ENCODE measurements at regions not wholly inside any gene's neighbourhood (a gene's known extent, or its start where the extent isn't known, plus 50 kb on each side); places are given as distances from the start of the nearest gene placed in this dataset.
"Not testable (repeated sequence)": the region's sequence is repeated elsewhere in the genome, so short reads cannot be mapped to it uniquely, and the experiment has no call there.

DNA sequence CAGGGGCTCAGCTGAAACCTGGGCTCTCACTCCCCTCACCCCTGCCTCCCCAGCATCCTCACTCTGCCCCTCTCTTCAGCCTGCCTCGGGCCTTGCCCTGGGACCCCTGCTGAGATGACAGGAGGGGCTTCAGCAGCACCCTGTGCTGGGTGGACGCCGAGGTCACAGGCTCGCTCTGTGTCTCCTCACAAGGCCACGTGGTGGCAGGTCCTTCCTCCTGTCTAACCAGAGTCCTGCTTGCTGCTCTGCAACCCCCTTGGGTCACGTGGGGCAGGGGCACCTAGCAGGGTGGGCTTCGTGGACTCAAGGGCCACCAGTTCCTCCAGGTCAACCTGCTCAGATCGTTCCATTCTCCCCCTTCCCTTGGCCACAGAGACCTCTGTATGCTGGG is 90.4 kb downstream of the TMEM121 start:
- no peaks in the 10 kb centered on the region for H3K79me2 ChIP-seq (ENCODE audit: control insufficient read depth, low read length)
- TF ChIP-seq EZH2phosphoT487 (IDR thresholded peaks at IDR 0.05; ENCODE audit: borderline replicate concordance, low read length) = no peak
- TF ChIP-seq, protein P1, sequence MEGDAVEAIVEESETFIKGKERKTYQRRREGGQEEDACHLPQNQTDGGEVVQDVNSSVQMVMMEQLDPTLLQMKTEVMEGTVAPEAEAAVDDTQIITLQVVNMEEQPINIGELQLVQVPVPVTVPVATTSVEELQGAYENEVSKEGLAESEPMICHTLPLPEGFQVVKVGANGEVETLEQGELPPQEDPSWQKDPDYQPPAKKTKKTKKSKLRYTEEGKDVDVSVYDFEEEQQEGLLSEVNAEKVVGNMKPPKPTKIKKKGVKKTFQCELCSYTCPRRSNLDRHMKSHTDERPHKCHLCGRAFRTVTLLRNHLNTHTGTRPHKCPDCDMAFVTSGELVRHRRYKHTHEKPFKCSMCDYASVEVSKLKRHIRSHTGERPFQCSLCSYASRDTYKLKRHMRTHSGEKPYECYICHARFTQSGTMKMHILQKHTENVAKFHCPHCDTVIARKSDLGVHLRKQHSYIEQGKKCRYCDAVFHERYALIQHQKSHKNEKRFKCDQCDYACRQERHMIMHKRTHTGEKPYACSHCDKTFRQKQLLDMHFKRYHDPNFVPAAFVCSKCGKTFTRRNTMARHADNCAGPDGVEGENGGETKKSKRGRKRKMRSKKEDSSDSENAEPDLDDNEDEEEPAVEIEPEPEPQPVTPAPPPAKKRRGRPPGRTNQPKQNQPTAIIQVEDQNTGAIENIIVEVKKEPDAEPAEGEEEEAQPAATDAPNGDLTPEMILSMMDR (IDR thresholded peaks at IDR 0.05; ENCODE audit: low read depth, low read length, poor library complexity, severe bottlenecking) = no peak
- H3K27me3 ChIP-seq (ENCODE audit: control insufficient read depth, low read length) = 0 out of 2 replicates have a peak, but pooled peaks cover 2% of the 10 kb centered on the region
- peaks cover 21% of the 10 kb centered on the region; the same call in 1 of the 2 replicates for H3K4me1 ChIP-seq (ENCODE audit: control insufficient read depth, low read length)
- no peak overlapping the region for H3K27ac ChIP-seq (ENCODE audit: low read depth, low read length)
- no peaks in the 10 kb centered on the region for H3K9me2 ChIP-seq (replicated peaks; ENCODE audit: control insufficient read depth, low read length)
- H3F3A ChIP-seq (ENCODE audit: control insufficient read depth, insufficient read depth) = peaks cover 2% of the 10 kb centered on the region; the same call in 1 of the 2 replicates
- no peaks in the 10 kb centered on the region for H3K9me3 ChIP-seq (ENCODE audit: control insufficient read depth, insufficient read depth, low read length)
- H3K4me2 ChIP-seq (ENCODE audit: low read length) = no peak overlapping the region
- peaks cover 3% of the 10 kb centered on the region; the same call in 1 of the 2 replicates for H3K36me3 ChIP-seq (ENCODE audit: control insufficient read depth, low read length)
- H3K4me3 ChIP-seq (ENCODE audit: low read length) = no peak overlapping the region
- no peaks in the 10 kb centered on the region for H4K20me1 ChIP-seq (ENCODE audit: control insufficient read depth, insufficient read depth, low read depth, low read length)

DNA sequence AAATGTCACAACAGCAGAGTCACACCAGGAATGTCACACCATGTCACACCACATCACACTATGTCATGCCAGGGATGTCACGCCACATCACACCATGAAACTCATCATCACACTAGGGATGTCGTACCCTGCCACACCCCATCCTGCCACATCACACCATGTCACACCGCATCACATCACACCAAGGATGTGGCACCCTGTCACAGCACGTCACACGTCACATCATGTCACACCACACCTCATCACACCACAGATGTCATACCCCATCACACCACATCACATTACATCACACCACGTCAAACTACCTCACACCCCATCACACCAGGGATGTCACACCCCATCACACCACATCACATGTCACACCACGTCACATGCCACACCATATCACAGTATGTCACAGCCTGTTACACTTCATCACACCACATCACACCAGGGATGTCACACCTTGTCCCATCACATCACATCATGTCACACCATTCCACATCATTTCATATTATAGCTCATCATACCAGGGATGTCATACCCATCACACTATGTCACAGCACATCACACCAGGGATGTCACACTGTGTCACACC is 90.9 kb downstream of the TMEM121 start:
- Histone ChIP-seq H3K36me3 (ENCODE audit: control insufficient read depth, low read length) (peaks cover 8% of the 10 kb centered on the region), H3K4me2 (ENCODE audit: low read length) (no peak overlapping the region), H3K27ac (ENCODE audit: low read depth, low read length) (no peak overlapping the region; the same call in 1 of the 2 replicates), H3K9me2 (replicated peaks; ENCODE audit: control insufficient read depth, low read length) (no peaks in the 10 kb centered on the region), H3K4me1 (ENCODE audit: control insufficient read depth, low read length) (peaks cover 21% of the 10 kb centered on the region; the same call in 1 of the 2 replicates), H3F3A (ENCODE audit: control insufficient read depth, insufficient read depth) (peaks cover 2% of the 10 kb centered on the region; the same call in 1 of the 2 replicates), H3K9me3 (ENCODE audit: control insufficient read depth, insufficient read depth, low read length) (no peaks in the 10 kb centered on the region), H3K79me2 (ENCODE audit: control insufficient read depth, low read length) (no peaks in the 10 kb centered on the region), H3K4me3 (ENCODE audit: low read length) (no peak overlapping the region), H4K20me1 (ENCODE audit: control insufficient read depth, insufficient read depth, low read depth, low read length) (no peaks in the 10 kb centered on the region), H3K27me3 (ENCODE audit: control insufficient read depth, low read length) (0 out of 2 replicates have a peak, but pooled peaks cover 2% of the 10 kb centered on the region)
- TF ChIP-seq, protein P1 (IDR thresholded peaks at IDR 0.05; ENCODE audit: low read depth, low read length, poor library complexity, severe bottlenecking) = no peak
- TF ChIP-seq EZH2phosphoT487 (IDR thresholded peaks at IDR 0.05; ENCODE audit: borderline replicate concordance, low read length) = no peak

DNA sequence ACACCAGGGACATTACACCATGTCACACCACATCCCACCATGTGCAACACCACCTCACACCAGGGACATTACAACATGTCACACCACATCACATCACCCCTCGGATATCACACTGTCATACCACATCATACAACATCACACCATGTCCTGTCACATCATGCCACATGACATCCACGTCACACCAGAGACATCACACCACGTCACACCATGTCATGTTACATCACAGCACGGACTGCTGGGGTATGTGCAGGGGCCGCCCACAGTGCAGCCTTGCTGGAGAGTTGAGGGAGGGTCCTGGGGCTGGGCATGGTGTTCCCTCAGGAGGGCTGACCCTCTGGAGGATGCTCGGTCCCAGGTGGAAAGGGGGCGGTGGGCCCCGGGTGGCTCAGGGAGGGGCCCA is 91.4 kb downstream of the TMEM121 start:
- H4K20me1 ChIP-seq (ENCODE audit: control insufficient read depth, insufficient read depth, low read depth, low read length); H3K4me3 ChIP-seq (ENCODE audit: low read length); H3F3A ChIP-seq (ENCODE audit: control insufficient read depth, insufficient read depth); H3K9me2 ChIP-seq (replicated peaks; ENCODE audit: control insufficient read depth, low read length); H3K9me3 ChIP-seq (ENCODE audit: control insufficient read depth, insufficient read depth, low read length); H3K4me2 ChIP-seq (ENCODE audit: low read length); H3K27ac ChIP-seq (ENCODE audit: low read depth, low read length); H3K79me2 ChIP-seq (ENCODE audit: control insufficient read depth, low read length); H3K27me3 ChIP-seq (ENCODE audit: control insufficient read depth, low read length): not testable (repeated sequence)
- H3K4me1 ChIP-seq (ENCODE audit: control insufficient read depth, low read length) = peaks cover 21% of the 10 kb centered on the region; the same call in 1 of the 2 replicates
- peaks cover 13% of the 10 kb centered on the region for H3K36me3 ChIP-seq (ENCODE audit: control insufficient read depth, low read length)

DNA sequence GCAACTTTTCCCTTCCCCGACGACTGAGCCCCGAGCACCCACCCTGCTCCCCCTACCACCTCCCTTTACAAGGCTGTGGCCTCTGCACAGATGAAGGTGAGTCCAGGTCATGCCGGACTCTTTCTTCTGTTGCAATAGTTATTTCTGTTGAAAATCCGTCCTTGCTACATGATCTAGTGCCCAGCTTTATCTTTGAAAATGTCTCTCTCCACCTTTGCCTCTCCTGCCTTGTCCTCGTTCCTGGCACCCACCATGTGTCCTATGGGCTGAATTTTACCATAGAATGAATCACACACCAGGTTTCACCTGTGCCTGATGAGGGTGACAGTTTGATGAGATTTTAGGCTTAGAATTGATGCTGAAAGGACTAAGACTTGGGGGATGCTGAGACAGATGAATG is 92.9 kb downstream of the TMEM121 start:
- peaks cover 12% of the 10 kb centered on the region; the same call in 1 of the 2 replicates for H3K4me1 ChIP-seq (ENCODE audit: control insufficient read depth, low read length)
- H3K9me3 ChIP-seq (ENCODE audit: control insufficient read depth, insufficient read depth, low read length); H3K4me3 ChIP-seq (ENCODE audit: low read length); H4K20me1 ChIP-seq (ENCODE audit: control insufficient read depth, insufficient read depth, low read depth, low read length); H3K4me2 ChIP-seq (ENCODE audit: low read length); H3F3A ChIP-seq (ENCODE audit: control insufficient read depth, insufficient read depth); H3K27me3 ChIP-seq (ENCODE audit: control insufficient read depth, low read length); H3K9me2 ChIP-seq (replicated peaks; ENCODE audit: control insufficient read depth, low read length); H3K79me2 ChIP-seq (ENCODE audit: control insufficient read depth, low read length): not testable (repeated sequence)
- peak overlapping the region; percentile 28 for H3K27ac ChIP-seq (ENCODE audit: low read depth, low read length)
- peaks cover 16% of the 10 kb centered on the region for H3K36me3 ChIP-seq (ENCODE audit: control insufficient read depth, low read length)

DNA sequence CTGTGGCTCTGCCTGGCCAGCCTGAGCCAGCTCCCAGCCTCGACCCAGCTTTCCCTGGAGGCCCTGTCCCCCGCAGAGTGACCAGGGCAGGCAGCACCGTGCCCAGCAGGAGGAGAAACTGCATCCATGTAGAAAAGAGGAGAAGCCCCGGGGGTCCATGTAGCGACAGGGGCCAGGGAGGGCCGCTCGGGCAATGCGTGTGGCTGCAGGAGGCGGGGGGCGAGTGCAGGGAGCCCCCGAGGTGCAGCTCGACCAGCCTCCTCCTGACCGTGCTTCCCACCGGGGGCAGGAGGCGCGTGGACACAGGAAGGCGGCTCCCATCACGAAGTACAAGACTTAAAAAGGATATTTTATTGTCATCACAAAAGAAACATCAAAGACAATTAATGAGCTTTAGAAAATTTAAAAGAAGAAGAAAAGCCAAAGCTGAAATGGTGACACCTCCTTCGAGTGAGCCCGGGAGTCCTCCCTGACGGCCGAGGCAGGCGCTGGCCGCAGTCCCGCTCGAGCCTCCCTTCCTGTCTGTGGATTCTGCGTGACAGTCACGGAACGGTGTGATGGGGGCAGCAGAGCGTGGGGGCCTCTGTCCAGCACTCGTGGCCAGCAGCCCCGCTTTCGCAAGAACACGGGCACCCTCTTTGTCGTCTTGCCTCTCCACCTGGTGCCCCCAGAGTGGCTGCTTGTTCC is 93.9 kb downstream of the TMEM121 start:
- H3K4me2 ChIP-seq (ENCODE audit: low read length); H3K27me3 ChIP-seq (ENCODE audit: control insufficient read depth, low read length); H3K9me2 ChIP-seq (replicated peaks; ENCODE audit: control insufficient read depth, low read length); H3F3A ChIP-seq (ENCODE audit: control insufficient read depth, insufficient read depth); H3K9me3 ChIP-seq (ENCODE audit: control insufficient read depth, insufficient read depth, low read length); H3K27ac ChIP-seq (ENCODE audit: low read depth, low read length); H4K20me1 ChIP-seq (ENCODE audit: control insufficient read depth, insufficient read depth, low read depth, low read length); H3K79me2 ChIP-seq (ENCODE audit: control insufficient read depth, low read length); H3K4me3 ChIP-seq (ENCODE audit: low read length): not testable (repeated sequence)
- Histone ChIP-seq H3K36me3 (ENCODE audit: control insufficient read depth, low read length) (peaks cover 26% of the 10 kb centered on the region), H3K4me1 (ENCODE audit: control insufficient read depth, low read length) (peaks cover 12% of the 10 kb centered on the region; the same call in 1 of the 2 replicates)

DNA sequence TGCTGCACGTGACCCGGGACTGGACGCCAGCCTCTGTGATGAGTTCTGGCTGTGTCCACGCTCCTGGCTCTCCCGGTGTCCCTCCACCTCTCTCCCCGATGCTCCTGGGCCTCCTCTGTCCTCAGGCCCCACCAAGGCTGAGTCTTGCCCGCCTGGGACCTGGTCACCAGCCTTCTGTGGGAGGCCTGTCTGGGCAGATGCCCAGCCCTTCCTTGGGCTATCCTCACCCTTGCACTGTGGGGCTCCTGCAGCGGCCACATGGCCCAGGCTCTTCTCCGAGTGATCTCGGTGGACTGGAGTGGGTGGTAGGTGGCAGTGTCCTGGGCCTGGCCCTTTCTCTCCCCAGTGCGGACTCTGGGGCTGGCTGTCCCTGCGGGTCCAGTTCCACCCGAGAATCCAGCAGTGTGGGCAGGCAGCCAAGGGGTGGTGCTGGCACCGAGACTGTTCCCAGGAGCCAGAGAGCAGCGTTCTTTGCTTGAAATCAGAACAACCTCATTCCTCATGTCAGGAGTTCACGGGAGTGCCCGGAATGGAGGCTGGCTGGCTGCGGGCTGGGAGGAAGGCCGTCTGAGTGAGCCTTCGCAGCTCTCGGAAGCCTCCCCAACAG is 94.6 kb downstream of the TMEM121 start:
- not testable (repeated sequence) for H3K27me3 ChIP-seq (ENCODE audit: control insufficient read depth, low read length); H3K9me2 ChIP-seq (replicated peaks; ENCODE audit: control insufficient read depth, low read length); H3K4me3 ChIP-seq (ENCODE audit: low read length); H3K9me3 ChIP-seq (ENCODE audit: control insufficient read depth, insufficient read depth, low read length); H3K79me2 ChIP-seq (ENCODE audit: control insufficient read depth, low read length); H4K20me1 ChIP-seq (ENCODE audit: control insufficient read depth, insufficient read depth, low read depth, low read length); H3K27ac ChIP-seq (ENCODE audit: low read depth, low read length); H3K4me2 ChIP-seq (ENCODE audit: low read length); H3F3A ChIP-seq (ENCODE audit: control insufficient read depth, insufficient read depth)
- peaks cover 10% of the 10 kb centered on the region; the same call in 1 of the 2 replicates for H3K4me1 ChIP-seq (ENCODE audit: control insufficient read depth, low read length)
- H3K36me3 ChIP-seq (ENCODE audit: control insufficient read depth, low read length) = peaks cover 30% of the 10 kb centered on the region

Measured in DOHH2 (cell line).